ENCODE measurements at regions not wholly inside any gene's neighbourhood (a gene's known extent, or its start where the extent isn't known, plus 50 kb on each side); places are given as distances from the start of the nearest gene placed in this dataset.
"Not testable (repeated sequence)": the region's sequence is repeated elsewhere in the genome, so short reads cannot be mapped to it uniquely, and the experiment has no call there.

DNA sequence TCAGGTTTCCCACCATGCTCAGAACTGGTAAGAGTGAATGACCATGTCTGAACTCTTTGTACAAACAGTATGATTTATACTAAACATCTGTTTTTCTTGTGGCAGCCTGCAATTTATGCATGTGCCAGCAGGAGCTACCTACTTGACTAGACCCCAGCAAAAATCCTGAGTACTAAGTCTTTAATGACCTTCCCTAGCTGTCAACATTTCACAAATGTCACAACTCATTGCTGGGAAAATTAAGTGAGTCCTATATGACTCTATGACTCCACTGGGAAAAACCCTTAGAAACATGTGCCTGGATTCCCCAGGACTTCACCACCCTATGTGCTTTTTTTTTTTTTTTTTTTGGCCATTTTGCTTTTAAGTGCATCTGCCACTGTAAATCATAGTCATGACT is 1225.8 kb downstream of the SUCLG1 start:
- peak; percentile 26 for DNase-seq

DNA sequence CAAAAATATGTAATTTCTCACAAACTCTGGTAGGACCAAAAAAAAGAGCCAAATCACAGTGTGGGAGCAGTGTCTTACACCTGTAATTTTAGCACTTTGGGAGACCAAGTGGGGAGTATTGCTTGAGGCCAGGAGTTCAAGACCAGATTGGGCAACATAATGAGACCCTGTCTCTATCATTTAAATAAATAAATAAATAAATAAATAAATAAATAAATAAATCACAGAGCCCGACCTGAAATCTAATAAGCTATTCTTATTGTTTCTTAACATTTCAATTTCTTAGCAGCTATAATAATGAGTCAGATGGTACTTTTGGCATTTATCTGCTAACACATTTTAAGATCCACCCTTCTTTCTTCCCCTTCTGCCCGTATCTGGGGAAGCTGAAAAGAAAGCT is 1229.6 kb downstream of the SUCLG1 start:
- no peak for DNase-seq

DNA sequence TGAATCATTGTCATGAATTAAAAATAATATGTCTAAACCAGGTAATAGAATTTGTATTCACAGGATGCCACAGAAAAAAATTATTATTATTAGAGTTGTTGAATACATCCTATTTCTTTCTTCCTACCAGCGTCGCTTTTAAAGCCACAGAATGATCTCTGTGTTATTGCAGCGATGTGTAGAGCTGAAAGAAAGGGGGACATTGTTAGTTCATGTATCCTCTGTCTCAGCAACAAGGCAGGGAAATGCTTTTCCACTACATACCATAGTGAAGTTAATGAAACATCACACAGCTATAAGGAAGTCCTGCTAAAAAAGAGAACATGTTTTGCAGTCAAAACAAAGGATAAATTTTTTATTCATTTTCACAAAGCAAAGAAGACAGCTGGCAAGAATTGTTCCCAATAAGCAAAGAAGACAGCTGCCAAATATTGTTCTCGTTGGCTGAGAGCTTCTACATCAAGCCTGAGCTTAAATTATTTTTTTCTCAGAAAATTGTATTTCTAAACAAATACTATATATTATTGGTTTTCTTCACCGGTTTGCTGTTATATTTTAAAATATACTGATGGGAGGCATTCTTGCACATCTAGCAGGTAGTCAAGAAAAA is 1234.4 kb downstream of the SUCLG1 start:
- peak; percentile 35 for DNase-seq

DNA sequence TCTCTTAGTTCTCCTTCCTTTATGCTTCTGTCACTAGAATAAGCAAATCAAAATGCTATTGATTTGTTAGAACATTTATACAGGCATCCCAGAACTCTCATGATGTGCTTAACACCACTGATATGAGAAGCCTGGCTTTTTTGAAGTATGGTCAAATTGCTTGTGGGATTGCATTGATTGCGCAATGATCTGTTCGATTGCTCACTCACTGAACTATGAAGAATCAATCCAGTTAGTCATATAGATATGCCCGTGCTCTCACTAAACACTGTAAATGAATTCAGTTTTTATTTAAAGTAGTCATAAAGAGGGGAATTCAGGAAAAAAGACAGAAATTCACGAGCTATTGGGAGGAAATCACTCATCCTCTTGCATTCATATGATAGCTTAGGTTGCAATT is 1237.8 kb downstream of the SUCLG1 start:
- DNase-seq: no peak

DNA sequence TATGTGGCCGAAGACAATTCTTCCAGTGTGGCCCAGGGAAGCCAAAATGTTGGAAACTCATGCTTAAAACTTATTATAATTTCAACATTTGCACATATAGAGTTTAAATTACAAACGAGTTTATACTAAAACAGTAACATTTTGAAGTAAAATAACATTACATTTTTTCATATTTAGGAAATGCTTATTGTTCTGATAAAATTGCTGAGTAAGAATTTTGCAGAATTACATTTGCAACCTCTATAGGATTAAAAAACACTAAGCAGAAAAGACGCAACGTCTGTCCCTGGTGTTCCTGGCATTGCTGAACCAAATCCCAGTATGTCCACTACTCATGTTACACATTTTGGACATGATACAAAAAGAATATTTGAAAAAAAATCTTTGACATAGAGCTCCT is 1241.2 kb downstream of the SUCLG1 start:
- DNase-seq: no peak

DNA sequence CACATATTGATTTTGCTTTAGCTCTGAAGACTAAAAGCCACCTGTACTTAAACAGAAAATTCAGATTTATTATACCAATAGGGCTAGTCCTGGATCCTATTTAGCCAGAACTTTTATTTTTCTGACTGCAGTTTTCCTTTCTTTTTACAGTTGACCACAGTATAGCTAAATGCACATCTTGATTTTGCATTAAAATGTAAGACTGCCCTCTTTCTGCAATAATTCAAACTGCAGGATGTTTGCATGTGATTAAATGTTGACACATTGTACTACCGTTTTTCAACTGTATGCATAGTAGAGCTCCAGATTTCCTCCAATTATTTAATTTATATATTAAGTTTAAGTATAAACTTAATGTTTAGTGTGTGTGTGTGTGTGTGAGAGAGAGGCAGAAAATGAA is 1262.9 kb downstream of the SUCLG1 start:
- peak; percentile 8 for DNase-seq

DNA sequence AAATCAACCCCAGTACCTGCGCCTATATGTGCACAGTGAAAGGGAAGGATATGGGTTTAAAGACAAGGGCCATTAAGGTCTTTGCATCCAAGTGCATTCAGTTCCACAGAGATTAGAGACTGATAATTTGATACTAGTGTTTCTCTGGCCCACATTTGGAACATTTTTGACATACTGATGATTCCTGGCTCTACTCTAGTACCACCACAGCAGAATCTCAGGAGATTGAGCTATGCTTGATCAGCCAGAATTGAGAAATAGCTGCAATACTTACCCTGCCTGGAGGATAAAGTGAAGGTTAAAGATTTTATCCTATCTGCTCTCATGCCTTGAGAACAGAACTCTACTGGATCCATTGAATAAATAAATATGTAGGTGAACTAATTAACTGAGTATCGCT is 1267.8 kb downstream of the SUCLG1 start:
- no peak for DNase-seq

DNA sequence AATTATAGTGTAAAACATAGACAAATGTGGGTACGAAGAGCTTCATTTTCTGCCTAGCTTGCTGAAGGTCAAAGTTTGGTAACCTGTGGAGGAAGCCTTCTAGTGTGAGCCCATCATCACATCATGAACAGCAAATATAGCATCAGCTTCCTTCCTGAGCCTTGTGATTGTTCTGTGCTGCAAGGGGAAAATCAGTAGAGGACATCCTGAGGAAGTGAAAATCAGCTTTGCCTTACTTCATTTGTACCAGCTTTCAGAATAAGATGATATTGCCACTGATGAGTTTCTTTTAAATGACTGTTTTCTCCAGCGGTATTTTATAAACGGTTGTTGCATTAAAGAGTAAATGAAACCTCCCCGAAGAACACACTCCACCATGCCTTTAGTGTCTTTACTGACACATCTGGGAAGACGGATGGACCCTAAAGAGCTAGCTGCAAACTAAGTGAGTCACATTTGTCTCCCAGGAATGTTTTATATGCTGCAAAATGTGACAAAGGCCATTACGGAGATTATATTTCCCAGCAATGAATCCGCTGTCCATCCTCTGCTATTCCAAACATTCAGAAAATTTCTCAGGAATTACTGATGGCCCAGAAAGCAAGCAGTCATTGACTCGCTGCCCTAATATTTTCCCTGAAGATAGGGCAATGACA is 1272.8 kb downstream of the SUCLG1 start:
- no peak for DNase-seq

DNA sequence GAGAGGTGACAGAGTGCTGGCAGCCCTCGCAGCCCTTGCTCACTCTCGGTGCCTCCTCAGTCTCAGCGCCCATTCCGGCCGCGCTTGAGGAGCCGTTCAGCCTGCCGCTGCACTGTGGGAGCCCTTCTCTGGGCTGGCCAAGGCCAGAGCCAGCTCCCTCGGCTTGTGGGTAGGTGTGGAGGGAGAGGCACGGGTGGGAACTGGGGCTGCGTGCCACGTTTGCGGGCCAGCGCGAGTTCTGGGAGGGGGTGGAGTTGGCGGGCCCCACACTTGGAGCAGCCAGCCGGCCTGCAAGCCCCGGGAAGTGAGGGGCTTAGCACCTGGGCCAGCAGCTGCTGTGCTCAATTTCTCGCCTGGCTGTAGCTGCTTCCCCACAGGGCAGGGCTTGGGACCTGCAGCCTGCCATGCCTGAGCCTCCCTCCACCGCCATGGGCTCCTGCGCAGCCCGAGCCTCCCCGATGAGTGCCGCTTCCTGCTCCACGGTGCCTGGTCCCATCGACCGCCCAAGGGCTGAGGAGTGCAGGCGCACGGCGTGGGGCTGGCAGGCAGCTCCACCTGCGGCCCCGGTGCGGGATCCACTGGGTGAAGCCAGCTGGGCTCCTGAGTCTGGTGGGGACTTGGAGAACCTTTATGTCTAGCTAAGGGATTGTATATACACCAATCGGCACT is 1278.1 kb downstream of the SUCLG1 start:
- not testable (repeated sequence) for DNase-seq

DNA sequence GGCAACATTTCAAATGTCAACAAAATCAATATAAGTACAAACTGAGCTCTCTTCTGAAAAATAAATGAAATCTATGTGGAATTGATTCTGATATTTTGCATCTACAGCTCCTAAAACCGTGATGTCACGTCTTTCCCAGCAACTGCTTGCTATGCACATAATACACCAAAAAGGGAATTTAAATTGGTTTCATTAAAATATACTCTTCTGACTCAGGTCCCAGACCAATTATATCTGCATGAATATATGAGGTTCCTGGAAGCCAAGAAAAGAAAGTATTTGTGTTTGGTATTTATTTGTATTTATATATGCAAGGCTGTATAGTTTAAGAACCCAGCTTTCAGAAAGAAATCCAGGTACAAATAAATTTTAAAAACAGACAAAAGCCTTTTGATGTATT is 1282.5 kb downstream of the SUCLG1 start:
- no peak for DNase-seq

DNA sequence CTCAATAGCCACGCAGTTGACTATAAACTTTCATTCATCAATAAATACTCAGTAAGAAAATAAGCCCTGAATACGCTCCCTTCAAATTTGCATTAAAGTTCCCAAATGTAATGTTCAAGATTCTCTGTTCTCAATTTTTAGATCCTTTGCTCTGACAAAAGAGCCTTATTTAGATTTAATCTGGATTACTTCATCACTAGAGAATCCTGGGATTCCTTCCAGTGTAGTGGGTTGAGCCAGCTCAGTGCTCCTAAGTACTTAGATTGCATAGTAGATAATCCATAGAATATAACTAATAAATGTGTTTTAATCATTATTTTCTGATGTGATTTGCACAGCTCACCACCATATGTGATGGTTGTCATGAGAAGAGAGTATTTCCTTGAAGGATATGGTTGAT is 1286.2 kb downstream of the SUCLG1 start:
- no peak for DNase-seq

DNA sequence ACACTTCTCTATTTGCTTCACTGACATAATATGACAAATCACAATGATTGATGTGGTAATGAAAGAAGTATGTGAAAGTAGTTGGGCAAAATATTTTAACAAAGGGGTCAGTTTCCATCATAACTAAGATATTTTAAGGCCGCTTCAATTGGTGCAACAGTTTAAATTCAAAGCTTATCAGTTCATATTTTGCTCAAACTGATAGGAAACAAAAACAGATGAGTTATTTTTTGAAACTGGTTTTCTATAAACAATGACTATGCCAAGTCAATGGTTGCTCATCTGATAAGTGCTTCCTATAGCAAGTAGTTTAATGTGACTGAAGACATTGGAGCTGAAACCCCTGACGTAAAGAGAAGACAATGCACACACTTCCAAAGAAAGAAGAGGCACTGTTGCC is 1290.7 kb downstream of the SUCLG1 start:
- DNase-seq: no peak

DNA sequence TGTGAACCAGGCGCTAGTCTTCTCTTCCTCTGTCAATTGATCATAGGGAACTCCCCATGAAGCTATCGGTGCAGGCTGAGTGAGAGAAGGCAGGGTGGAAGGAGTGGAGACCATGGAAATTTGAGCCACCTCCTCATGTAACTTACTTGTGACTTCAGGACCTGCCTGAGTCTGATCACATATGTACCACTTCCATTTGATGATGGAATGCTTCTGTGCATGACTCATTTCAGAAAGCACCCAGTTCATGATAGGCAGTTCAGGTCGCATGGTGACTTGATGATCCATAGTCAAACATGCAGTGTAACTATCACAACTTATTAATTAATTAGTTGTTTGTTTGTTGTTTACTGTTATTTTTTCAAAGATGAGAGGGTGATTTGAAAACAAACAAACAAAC is 1296.7 kb downstream of the SUCLG1 start:
- DNase-seq: no peak

DNA sequence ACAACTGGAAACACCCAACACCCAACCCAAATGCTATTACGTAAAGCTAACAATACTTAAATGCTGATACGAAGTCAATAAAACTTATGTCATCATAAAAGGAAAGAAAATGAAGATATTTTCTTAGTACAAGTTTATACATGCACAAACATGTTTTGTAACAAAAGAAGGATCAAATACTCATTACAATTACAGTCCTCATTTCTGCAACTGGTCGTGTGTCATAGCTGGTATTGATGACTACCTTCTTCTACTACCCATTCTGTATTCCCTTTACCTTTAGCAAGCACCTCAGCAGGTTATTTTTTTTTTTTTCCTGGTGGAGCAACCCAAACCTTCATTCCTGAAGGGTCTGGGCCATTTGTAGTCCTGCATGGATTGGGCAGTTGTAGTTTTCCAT is 1298.5 kb downstream of the SUCLG1 start:
- DNase-seq: no peak

DNA sequence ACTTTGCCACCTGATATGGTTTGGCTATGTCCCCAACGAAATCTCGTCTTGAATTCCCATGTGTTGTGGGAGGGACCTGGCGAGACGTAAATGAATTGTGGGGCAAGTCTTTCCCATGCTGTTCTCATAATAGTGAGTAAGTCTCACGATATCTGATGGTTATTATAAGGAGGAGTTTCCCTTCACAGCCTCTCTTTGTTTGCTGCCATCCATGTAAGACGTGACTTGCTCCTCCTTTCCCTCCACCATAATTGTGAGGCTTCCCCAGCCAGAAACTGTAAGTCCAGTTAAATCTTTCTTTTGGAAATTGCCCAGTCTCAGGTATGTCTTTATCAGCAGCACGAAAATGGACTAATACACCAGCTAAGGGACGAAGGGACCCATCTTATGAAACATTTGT is 1303.3 kb downstream of the SUCLG1 start:
- DNase-seq: no peak

DNA sequence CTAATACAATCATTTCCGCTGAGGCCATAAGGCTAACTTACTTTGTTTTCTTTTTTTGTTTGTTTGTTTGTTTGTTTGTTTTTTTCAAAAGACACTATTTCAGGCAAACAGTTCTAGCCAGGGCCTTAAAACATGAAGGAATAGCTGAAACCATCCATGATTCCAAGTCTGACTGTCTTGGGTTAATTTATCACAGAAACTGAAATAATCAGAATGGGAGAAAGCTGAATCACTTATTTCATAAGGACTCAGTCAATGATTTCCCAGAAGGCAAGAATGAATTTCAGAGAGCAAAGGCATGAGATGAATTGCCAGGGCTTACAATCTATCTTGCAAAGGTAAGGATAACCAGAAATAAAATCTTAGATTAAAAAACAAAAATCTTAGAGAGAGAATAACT is 1315.1 kb downstream of the SUCLG1 start:
- DNase-seq: no peak

DNA sequence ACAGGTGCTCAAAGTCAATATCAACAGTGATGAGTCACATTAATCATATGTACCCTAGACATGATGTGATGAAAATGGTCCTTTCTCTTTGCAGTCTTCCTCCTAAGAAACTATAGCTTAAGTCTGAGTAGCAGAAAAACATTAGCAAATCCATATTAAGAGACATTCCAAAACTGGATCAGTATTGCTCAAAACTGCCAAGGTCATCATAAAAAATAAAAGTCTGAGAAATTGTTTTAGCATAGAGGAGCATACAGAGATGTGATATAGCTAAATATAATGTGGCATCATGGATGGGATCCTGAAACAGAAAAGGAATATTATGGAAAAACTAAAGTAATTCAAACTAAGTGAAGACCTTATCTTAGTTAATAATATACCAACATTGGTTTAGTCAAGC is 1316.1 kb downstream of the SUCLG1 start:
- DNase-seq: no peak

DNA sequence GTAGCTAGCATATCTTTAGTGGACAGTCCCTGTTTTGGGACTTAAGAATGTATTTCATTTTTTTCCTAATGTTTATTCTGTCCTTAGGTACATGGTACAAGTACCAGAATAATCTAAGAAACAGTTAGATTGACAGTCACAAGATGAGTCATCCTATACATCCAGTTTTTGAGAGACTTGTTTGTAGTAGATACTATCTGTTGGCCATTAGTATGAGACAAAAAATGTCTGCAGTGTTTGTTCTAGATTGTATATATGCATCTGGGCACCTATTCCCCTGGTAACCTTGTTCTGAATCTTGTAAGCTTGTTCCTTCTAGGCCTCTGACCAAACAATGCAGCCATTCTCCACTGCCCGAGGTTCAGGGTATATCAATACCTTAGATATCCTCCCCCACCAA is 1343.5 kb downstream of the SUCLG1 start:
- no peak for DNase-seq

DNA sequence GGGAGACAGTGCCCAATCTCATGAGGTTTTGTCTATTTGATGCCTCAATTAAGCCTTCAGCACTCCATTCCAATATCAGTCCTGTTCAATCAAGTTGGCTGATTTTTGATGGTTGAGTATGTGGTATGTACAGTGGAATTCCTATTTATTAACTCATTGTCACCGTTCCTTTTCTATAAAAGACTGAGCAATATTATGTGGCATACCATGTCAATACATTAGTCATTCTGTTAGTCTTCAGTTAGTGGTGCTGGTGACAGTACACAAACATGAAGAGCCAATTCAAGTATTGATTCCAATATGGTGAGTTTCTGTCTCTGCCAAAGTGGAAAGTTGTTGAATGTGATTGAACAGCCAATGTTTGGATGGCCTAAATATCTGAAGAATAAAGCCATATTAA is 1343.9 kb downstream of the SUCLG1 start:
- no peak for DNase-seq

DNA sequence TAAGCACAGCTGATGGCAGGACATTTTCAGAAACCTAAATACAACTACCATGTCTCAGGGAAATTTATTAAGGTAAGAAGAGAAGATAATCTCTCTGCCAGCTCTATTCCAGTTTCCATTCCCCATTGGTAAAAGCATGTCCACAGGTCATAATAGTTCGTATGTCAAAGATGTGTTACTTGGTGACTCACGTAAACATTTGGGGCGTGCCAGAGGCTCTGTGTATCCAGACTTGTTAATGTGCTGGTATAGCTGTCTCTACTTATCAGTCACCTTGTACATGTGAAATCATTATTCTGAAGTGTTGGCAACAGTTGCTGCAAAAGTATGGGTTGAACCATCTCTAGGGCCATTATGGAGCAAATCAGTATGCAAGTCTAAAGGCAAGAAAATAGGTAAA is 1345.1 kb downstream of the SUCLG1 start:
- no peak for DNase-seq

DNA sequence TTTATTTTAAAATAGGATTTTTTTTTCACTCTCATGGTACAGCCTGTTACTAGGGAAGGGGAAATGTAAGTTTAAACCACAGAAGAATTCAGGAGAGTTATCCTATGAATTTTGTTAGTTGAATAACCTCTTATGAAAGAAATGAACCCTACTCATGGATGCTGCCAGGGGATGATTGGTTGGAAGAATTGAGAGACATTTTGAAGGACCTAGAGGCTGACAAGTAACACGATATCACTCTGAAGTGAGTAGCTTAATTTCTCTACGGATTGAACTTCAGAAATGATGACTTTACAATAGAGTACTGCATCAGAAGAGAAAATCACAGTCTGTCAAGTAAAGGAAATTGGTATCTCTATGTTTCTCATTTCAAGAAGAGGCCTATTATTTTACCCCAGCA is 1346.2 kb downstream of the SUCLG1 start:
- no peak for DNase-seq

DNA sequence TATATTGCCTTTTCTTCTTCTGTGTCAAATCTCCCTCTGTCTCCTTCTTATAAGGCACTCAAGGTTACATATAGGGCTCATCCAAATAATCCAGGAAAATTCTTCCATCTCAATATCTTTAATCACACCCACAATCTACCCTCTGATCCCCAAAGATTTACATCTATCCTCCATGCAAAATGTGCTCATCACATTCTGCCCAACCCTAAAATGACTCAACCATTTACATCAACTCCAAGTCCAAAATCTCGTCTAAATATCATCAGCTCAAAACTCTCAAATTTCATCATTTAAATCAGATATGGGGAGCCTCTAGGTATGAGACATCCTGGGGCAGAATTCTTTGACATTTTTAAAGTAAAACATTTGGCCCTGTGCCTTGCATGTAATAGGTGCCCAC is 1349.8 kb downstream of the SUCLG1 start:
- no peak for DNase-seq

DNA sequence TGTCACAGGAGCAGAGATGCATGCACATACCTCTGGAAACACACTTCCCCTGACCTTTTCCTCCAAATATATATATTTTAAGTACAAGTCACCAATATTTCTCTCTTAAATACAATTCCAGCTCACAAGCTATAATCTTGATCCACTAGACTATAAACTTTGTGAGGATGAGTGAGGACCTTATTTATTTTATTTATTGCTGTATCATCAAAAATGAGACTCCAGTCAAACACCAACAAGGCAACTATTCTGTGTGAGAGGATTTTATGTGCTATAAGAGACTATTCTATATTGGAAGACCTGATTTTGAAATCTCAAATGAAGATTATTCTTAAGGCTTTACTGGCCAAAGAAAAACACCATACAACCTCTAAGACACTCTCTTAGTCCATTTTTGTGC is 1352.2 kb downstream of the SUCLG1 start:
- DNase-seq: no peak

DNA sequence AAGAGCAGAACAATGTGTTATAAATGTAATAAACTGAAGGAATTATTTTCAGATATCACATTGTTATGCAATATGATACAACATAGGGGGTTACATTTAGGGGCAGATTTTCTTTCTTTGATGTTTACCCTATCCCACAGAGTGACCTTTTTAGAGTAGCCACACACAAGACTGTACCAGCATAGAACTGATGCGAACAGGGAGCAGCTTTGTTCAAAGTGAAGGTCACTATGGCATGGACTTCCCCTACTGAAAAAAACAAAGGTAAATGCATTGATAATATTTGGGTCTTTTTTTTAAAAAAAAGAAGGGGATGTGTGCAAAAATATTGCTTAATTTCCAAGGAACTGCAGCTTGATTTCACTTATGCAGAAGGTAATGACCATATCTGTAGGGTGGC is 1354.9 kb downstream of the SUCLG1 start:
- DNase-seq: no peak

DNA sequence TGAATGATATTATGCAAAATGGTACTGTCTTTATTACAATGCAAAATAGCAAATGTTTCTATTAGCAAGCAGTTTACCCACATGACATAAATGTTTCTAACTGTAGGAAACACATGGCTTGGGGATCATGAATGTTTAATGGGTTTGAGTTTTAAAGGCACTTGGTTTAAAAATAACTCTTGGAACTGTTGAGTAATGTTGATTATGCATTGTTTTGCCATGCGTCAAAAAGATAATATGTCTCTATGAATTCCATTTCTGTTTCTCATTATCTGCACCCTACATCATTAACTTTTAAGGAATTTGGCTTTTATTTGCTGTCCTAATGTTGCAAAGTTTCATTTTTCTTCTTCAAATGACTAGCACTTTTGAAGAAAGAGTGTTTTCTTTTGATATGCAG is 1355.5 kb downstream of the SUCLG1 start:
- DNase-seq: no peak

All from NCI-H1694 (cell line).